T-helper 1 cell treated with Interleukin-12 subunit alpha and Interleukin-12 subunit beta and Interleukin-4 antibody, amounts not matched to agents 30 μg/mL and 1 μg/mL, for 36 hours (primary cell): ENCODE measurements at regions not wholly inside any gene's neighbourhood (a gene's known extent, or its start where the extent isn't known, plus 50 kb on each side); places are given as distances from the start of the nearest gene placed in this dataset.
A peak's percentile ranks its signal among the peaks of the same experiment; 100 is the strongest.
"Not testable (repeated sequence)": the region's sequence is repeated elsewhere in the genome, so short reads cannot be mapped to it uniquely, and the experiment has no call there.

Experiments
- H3K27ac Mint-ChIP-seq: one replicate; pipeline ENCODE4 v1.8.0; 2021; ENCODE audit warnings: mild to moderate bottlenecking, mixed read lengths
- H3K27me3 Mint-ChIP-seq: one replicate; pipeline ENCODE4 v1.8.0; 2021; ENCODE audit warnings: low read depth, mixed read lengths
- H3K36me3 Mint-ChIP-seq: one replicate; pipeline ENCODE4 v1.8.0; 2021; ENCODE audit warnings: low read depth, mixed read lengths
- H3K4me1 Mint-ChIP-seq: one replicate; pipeline ENCODE4 v1.8.0; 2021; ENCODE audit warnings: low read depth, mixed read lengths
- H3K4me3 Mint-ChIP-seq: one replicate; pipeline ENCODE4 v1.8.0; 2021; ENCODE audit warnings: mild to moderate bottlenecking, moderate library complexity, mixed read lengths
- H3K9me3 Mint-ChIP-seq: one replicate; pipeline ENCODE4 v1.8.0; 2021; ENCODE audit warnings: mixed read lengths

GRCh38 chr6:11323666-11324452 is 91.4 kb upstream of the NEDD9 start:
- Mint-ChIP-seq H3K27me3 (no peaks in the 10 kb centered on the region), H3K4me3 (peak overlapping the region; percentile 29), H3K36me3 (peaks cover 52% of the 10 kb centered on the region), H3K27ac (peak overlapping the region; percentile 84), H3K4me1 (peaks cover 62% of the 10 kb centered on the region), H3K9me3 (no peaks in the 10 kb centered on the region)

GRCh38 chr6:11322252-11322885 is 89.9 kb upstream of the NEDD9 start:
- Mint-ChIP-seq H3K27ac (no peak overlapping the region), H3K27me3 (no peaks in the 10 kb centered on the region), H3K36me3 (peaks cover 43% of the 10 kb centered on the region), H3K4me1 (peaks cover 66% of the 10 kb centered on the region), H3K9me3 (no peaks in the 10 kb centered on the region), H3K4me3 (no peak overlapping the region)

GRCh38 chr6:11320914-11321597 is 88.6 kb upstream of the NEDD9 start:
- no peak overlapping the region for H3K27ac Mint-ChIP-seq
- H3K9me3 Mint-ChIP-seq = no peaks in the 10 kb centered on the region
- peaks cover 64% of the 10 kb centered on the region for H3K4me1 Mint-ChIP-seq
- H3K4me3 Mint-ChIP-seq = no peak overlapping the region
- H3K27me3 Mint-ChIP-seq = no peaks in the 10 kb centered on the region
- peaks cover 44% of the 10 kb centered on the region for H3K36me3 Mint-ChIP-seq

- H3K9me3 Mint-ChIP-seq = no peaks in the 10 kb centered on the region
- H3K27ac Mint-ChIP-seq = peak overlapping the region; percentile 60
- peaks cover 43% of the 10 kb centered on the region for H3K36me3 Mint-ChIP-seq
- peak overlapping the region; percentile 2 for H3K4me3 Mint-ChIP-seq
- no peaks in the 10 kb centered on the region for H3K27me3 Mint-ChIP-seq
- peaks cover 51% of the 10 kb centered on the region for H3K4me1 Mint-ChIP-seq
Measured at GRCh38 chr6:11318835-11319813, 86.7 kb upstream of the NEDD9 start.

- Mint-ChIP-seq H3K36me3 (peaks cover 43% of the 10 kb centered on the region), H3K27me3 (no peaks in the 10 kb centered on the region), H3K27ac (peak overlapping the region; percentile 60), H3K9me3 (peaks cover under 1% of the 10 kb centered on the region), H3K4me1 (peaks cover 44% of the 10 kb centered on the region), H3K4me3 (no peak overlapping the region)
Measured at GRCh38 chr6:11317885-11318771, 85.7 kb upstream of the NEDD9 start.

- Mint-ChIP-seq H3K27me3 (no peaks in the 10 kb centered on the region), H3K9me3 (peaks cover 5% of the 10 kb centered on the region), H3K4me1 (peaks cover 38% of the 10 kb centered on the region), H3K36me3 (peaks cover 51% of the 10 kb centered on the region), H3K27ac (peak overlapping the region; percentile 37), H3K4me3 (no peak overlapping the region)
Measured at GRCh38 chr6:11315743-11316437, 83.4 kb upstream of the NEDD9 start.

- Mint-ChIP-seq H3K9me3 (peaks cover 5% of the 10 kb centered on the region), H3K4me1 (peaks cover 22% of the 10 kb centered on the region), H3K36me3 (peaks cover 40% of the 10 kb centered on the region), H3K27ac (no peak overlapping the region), H3K4me3 (no peak overlapping the region), H3K27me3 (no peaks in the 10 kb centered on the region)
Measured at GRCh38 chr6:11313207-11313606, 80.7 kb upstream of the NEDD9 start.

GRCh38 chr6:11311970-11312369 is 79.5 kb upstream of the NEDD9 start:
- Mint-ChIP-seq H3K27ac (no peak overlapping the region), H3K4me1 (peaks cover 16% of the 10 kb centered on the region), H3K9me3 (peaks cover 5% of the 10 kb centered on the region), H3K36me3 (peaks cover 38% of the 10 kb centered on the region), H3K4me3 (no peak overlapping the region), H3K27me3 (no peaks in the 10 kb centered on the region)

GRCh38 chr6:11309947-11310665 is 77.6 kb upstream of the NEDD9 start:
- H3K27ac Mint-ChIP-seq = peak overlapping the region; percentile 47
- no peak overlapping the region for H3K4me3 Mint-ChIP-seq
- H3K9me3 Mint-ChIP-seq = peaks cover 5% of the 10 kb centered on the region
- peaks cover 11% of the 10 kb centered on the region for H3K4me1 Mint-ChIP-seq
- H3K27me3 Mint-ChIP-seq = no peaks in the 10 kb centered on the region
- H3K36me3 Mint-ChIP-seq = peaks cover 37% of the 10 kb centered on the region

- Mint-ChIP-seq H3K4me1 (peaks cover 10% of the 10 kb centered on the region), H3K9me3 (peaks cover 11% of the 10 kb centered on the region), H3K36me3 (peaks cover 53% of the 10 kb centered on the region), H3K27ac (no peak overlapping the region), H3K27me3 (no peaks in the 10 kb centered on the region), H3K4me3 (no peak overlapping the region)
Measured at GRCh38 chr6:11307226-11307625, 74.8 kb upstream of the NEDD9 start.

- H3K9me3 Mint-ChIP-seq = peaks cover 25% of the 10 kb centered on the region
- H3K36me3 Mint-ChIP-seq = peaks cover 60% of the 10 kb centered on the region
- no peaks in the 10 kb centered on the region for H3K27me3 Mint-ChIP-seq
- H3K4me3 Mint-ChIP-seq = no peak overlapping the region
- H3K27ac Mint-ChIP-seq = no peak overlapping the region
- H3K4me1 Mint-ChIP-seq = peaks cover 20% of the 10 kb centered on the region
Measured at GRCh38 chr6:11304946-11305345, 72.5 kb upstream of the NEDD9 start.

GRCh38 chr6:11299876-11300428 is 67.5 kb upstream of the NEDD9 start:
- not testable (repeated sequence) for H3K4me3 Mint-ChIP-seq, H3K27me3 Mint-ChIP-seq
- Mint-ChIP-seq H3K4me1 (peaks cover 21% of the 10 kb centered on the region), H3K36me3 (peaks cover 73% of the 10 kb centered on the region), H3K9me3 (peaks cover 39% of the 10 kb centered on the region), H3K27ac (peak overlapping the region; percentile 9)
